ENCODE measurements at regions not wholly inside any gene's neighbourhood (a gene's known extent, or its start where the extent isn't known, plus 50 kb on each side); places are given as distances from the start of the nearest gene placed in this dataset.

GRCh38 chr14:28152453-28153044, 614.0 kb upstream of the FOXG1 start:
- Histone ChIP-seq H3K36me3 (ENCODE audit: control insufficient read depth, insufficient read depth, low read length) (no peaks in the 10 kb centered on the region), H3K4me3 (ENCODE audit: low read depth, low read length) (no peak overlapping the region), H3K27me3 (ENCODE audit: control insufficient read depth, insufficient read depth, low read length) (no peaks in the 10 kb centered on the region)
- TF ChIP-seq CTCF (IDR thresholded peaks at IDR 0.05; ENCODE audit: insufficient read depth, low read length, poor library complexity, severe bottlenecking) = no peak
- DNase-seq (ENCODE audit: low read depth) = no peak

GRCh38 chr14:28157289-28157869, 609.2 kb upstream of the FOXG1 start:
- no peaks in the 10 kb centered on the region for H3K27me3 ChIP-seq (ENCODE audit: control insufficient read depth, insufficient read depth, low read length)
- DNase-seq (ENCODE audit: low read depth) = no peak
- no peaks in the 10 kb centered on the region for H3K36me3 ChIP-seq (ENCODE audit: control insufficient read depth, insufficient read depth, low read length)
- no peak overlapping the region for H3K4me3 ChIP-seq (ENCODE audit: low read depth, low read length)
- TF ChIP-seq CTCF (IDR thresholded peaks at IDR 0.05; ENCODE audit: insufficient read depth, low read length, poor library complexity, severe bottlenecking) = no peak

GRCh38 chr14:28157887-28158791, 608.4 kb upstream of the FOXG1 start:
- no peak for DNase-seq (ENCODE audit: low read depth)
- Histone ChIP-seq H3K36me3 (ENCODE audit: control insufficient read depth, insufficient read depth, low read length) (no peaks in the 10 kb centered on the region), H3K27me3 (ENCODE audit: control insufficient read depth, insufficient read depth, low read length) (no peaks in the 10 kb centered on the region), H3K4me3 (ENCODE audit: low read depth, low read length) (no peak overlapping the region)
- TF ChIP-seq CTCF (IDR thresholded peaks at IDR 0.05; ENCODE audit: insufficient read depth, low read length, poor library complexity, severe bottlenecking) = no peak

- TF ChIP-seq CTCF (IDR thresholded peaks at IDR 0.05; ENCODE audit: insufficient read depth, low read length, poor library complexity, severe bottlenecking) = no peak
- Histone ChIP-seq H3K36me3 (ENCODE audit: control insufficient read depth, insufficient read depth, low read length) (no peaks in the 10 kb centered on the region), H3K27me3 (ENCODE audit: control insufficient read depth, insufficient read depth, low read length) (no peaks in the 10 kb centered on the region), H3K4me3 (ENCODE audit: low read depth, low read length) (no peak overlapping the region)
- DNase-seq (ENCODE audit: low read depth) = no peak
These were observed 605.5 kb upstream of the FOXG1 start for GRCh38 chr14:28161040-28161439.

- no peak for TF ChIP-seq CTCF (IDR thresholded peaks at IDR 0.05; ENCODE audit: insufficient read depth, low read length, poor library complexity, severe bottlenecking)
- no peaks in the 10 kb centered on the region for H3K27me3 ChIP-seq (ENCODE audit: control insufficient read depth, insufficient read depth, low read length)
- no peak overlapping the region for H3K4me3 ChIP-seq (ENCODE audit: low read depth, low read length)
- H3K36me3 ChIP-seq (ENCODE audit: control insufficient read depth, insufficient read depth, low read length) = no peaks in the 10 kb centered on the region
- DNase-seq (ENCODE audit: low read depth) = no peak
These were observed 603.4 kb upstream of the FOXG1 start for GRCh38 chr14:28163233-28163632.

All from kidney epithelial cell (primary cell).